HG03175 (cell line): ENCODE measurements at regions not wholly inside any gene's neighbourhood (a gene's known extent, or its start where the extent isn't known, plus 50 kb on each side); places are given as distances from the start of the nearest gene placed in this dataset.
"Not testable (repeated sequence)": the region's sequence is repeated elsewhere in the genome, so short reads cannot be mapped to it uniquely, and the experiment has no call there.

Experiments
- ATAC-seq: cut with Tn5 transposase; IDR thresholded peaks from one replicate; pipeline ENCODE4 v1.9.1; 2021; ENCODE audit warnings: mild to moderate bottlenecking, moderate library complexity; ENCODE audit not compliant: unreplicated experiment

DNA sequence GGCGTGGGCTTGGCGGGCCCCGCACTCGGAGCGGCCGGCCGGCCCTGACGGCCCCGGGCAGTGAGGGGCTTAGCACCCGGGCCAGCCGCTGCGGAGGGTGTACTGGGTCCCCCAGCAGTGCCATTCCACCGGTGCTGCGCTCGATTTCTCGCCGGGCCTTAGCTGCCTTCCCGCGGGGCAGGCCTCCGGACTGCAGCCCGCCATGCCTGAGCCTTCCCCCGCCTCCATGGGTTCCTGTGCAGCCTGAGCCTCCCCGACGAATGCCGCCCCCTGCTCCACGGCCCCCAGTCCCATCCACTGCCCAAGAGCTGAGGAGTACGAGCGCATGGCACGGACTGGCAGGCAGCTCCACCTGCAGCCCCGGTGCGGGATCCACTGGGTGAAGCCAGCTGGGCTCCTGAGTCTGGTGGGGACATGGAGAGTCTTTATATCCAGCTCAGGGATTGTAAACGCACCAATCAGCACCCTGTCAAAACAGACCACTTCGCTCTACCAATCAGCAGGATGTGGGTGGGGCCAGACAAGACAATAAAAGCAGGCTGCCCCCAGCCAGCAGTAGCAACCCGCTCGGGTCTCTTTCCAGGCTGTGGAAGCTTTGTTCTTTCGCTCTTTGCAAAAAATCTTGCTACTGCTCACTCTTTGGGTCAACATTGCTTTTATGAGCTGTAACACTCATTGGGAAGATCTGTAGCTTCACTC is 501.2 kb upstream of the DPH6 start:
- not testable (repeated sequence) for ATAC-seq

DNA sequence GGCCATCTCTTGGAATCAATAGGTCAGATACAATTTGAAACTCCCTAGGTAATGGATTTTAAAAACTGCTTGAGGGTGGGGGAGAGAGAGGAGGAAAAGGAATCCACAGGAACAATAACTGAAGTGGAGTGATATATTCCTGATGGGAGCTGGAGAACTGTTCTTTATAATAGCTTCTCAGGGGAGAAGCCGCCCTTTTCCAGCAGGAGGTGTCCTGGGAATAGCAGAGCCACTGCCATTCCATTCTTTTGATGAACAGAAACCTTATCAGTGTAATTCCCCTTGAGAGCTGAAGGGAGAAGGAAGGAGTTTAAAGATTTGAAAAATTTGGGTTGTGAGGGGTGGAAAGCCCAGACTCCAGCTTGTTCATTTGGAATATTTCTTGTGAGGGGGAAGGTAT is 504.9 kb upstream of the DPH6 start:
- no peak for ATAC-seq

DNA sequence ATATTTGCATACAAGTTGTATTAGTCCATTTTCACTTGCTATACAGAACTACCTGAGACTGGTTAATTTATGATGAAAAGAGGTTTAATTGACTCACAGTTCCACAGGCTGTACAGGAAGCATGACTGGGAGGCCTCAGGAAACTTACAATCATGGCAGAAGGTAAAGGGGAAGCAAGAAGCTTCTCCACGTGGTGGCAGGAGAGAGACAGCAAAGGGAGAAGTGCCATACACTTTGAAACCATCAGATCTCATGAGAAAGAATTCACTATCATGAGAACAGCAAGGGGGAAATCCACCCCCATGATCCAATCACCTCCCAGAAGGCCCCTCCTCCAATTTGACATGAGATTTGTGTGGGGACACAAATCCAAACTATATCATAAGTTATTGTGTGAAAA is 506.7 kb upstream of the DPH6 start:
- not testable (repeated sequence) for ATAC-seq

DNA sequence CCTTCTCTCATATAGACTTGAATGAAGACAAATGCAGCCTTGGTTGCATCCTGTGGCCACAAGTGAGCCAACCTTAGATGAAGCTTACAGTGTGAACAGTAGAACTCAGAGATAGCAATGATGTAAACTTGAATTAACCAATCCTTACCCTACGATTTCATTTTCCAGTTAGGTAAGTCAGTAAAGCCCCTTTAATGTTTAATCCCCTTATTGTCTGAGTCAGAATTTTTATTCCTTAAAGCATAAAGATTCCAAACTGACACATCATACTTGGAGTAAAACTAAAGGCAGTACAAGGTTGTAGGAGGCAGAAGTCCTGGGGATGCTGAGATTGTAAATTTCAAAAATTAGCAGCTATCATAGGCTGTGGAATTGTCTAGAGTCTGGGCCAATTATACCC is 507.8 kb upstream of the DPH6 start:
- no peak for ATAC-seq

DNA sequence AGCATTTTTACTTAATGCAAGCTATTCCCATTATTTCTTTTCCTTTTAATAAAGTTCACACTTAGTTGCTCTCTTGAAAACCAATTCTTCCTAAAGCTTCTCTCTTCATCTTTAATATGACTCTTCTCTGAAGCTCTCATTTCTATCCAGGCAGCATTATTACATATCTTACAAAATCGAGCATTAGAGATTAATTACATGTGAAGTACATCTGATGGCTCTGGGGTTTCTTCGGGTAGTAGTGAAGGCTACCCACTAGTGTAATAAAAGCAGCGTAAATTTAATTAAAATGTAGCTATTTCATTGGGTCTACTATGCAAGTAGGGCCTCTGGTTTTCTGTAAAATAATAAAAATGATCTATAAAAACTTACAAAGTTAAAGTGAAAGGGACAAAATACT is 513.6 kb upstream of the DPH6 start:
- no peak for ATAC-seq

DNA sequence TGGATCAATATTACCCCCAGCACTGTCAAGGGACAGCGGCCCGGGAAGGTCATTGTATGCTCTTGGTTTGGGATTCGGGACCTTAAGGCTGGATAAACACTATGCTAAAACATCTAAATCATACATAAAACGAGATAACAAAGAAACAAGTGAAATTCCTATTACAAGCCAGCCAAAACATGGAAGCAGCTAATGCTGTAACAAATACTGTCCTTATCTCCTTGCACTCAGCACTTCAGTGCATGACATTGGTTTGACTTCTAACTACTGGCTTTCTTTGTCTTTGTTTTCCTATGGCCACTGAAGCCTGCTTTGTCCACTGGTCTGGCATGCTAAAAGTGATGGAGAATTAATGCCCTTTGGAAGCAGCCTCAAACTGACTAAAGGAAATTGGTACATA is 516.4 kb upstream of the DPH6 start:
- ATAC-seq = no peak

DNA sequence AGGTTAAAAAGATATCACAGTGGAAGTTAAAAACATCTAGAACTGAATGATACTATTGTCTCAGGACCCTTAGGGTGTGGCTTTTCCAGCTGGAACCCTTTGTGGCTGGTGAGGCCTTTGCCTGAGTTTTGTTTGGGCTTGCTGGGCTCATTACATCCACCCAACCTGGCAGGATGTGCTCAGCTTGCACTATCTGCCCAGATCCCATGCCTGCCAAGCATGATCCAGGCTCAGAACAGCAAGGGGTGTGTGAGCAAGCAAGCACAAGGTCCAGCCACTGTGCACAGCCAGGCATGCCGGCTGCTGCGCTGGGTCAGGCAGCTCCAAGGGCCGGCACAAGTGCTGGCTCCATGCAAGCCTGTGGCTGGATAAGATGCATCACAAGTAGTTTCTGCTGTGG is 512.7 kb upstream of the CDIN1 start:
- no peak for ATAC-seq

DNA sequence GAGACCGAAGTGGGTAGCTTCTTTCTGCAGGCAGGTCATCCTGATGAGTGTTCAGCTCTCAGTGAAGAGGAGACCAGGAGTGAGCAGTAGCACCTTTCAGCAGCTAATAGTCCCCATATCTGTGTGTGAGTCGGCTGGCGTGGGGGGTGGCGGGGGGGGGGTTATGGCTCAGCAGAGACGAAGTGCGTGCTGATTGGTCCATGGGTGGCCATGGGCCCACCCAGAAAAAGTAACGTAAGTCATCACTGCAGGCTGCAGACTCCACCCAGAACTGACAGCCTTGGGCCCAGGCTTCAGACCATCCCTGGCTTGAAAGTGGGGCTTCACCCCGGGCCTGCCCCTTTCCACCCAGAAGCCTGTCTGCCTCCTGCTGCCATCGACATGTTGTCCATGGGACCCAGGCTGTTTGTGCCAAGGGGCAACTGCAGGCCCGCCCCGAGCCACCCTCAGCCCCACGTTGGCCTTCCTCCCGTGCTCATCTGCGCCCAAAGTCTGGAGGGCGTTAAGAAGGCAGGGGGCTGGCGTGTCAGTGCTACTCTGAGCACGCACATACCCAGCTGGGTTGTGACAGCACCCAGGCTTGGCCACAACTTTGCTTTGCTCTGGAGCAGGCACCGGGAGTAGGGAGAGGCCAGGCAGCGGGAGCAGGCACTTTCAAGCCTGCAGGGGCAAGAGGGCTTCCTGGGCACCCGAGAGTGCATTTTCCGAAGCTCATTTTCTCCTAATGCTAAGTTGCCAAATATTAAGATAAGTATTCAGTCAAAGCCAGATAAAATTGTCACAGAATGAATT is 511.7 kb upstream of the CDIN1 start:
- no peak for ATAC-seq

DNA sequence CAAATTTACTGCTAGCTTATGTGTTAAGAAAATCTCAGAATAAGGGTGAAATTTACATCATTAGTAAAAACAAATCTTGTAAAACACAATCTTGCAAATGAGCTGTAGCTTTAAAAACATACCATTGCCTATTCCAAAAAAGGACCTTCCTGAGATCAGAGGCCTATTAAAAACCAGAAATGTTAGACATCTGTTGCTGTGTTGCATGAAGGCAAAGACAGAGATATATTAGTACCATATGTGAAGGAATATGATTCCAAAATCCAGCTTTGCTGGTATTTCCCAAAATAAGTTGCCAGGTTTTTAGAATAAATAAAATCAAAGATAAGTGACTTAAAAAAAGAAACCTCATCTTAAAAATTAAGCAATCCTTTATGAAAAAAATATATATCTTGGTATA is 504.1 kb upstream of the CDIN1 start:
- ATAC-seq = no peak

DNA sequence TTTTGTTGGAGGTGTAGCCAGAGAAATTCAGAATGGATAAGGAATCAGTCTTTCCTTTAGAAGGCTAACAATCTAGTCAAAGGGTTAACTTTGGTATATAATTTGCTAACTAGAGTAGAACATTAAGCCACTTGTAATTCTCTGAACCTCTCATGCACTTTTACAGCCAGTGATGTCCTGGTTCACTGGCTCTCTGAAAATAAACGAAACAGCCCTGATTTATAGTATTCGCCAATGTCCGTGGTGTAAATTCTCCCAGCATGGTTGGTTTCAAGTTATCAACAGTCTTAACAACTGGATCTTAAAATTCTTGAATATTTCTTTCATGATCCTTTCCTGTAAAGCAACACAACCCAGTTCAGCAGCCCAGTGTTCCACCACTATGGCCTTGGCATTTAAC is 500.4 kb upstream of the CDIN1 start:
- ATAC-seq = no peak

DNA sequence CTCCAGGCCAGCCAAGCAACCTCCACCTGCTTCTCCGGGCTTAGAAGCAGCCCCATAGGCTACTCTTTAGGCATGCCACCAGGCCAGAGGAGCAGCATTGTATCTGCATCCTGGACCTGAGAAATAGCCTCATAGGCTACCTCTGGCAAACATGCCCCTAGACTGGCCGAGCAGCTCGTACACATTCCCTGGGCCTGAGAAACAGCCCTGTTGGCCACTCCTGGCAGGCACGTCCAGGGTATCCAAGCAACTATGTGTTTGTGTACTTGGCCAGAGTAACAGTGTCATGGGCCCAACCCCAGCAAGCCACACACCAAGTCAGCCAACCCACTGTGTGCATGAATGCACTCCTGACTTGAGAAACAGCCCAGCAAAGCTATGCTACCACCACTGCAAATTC is 498.7 kb upstream of the CDIN1 start:
- ATAC-seq = no peak

DNA sequence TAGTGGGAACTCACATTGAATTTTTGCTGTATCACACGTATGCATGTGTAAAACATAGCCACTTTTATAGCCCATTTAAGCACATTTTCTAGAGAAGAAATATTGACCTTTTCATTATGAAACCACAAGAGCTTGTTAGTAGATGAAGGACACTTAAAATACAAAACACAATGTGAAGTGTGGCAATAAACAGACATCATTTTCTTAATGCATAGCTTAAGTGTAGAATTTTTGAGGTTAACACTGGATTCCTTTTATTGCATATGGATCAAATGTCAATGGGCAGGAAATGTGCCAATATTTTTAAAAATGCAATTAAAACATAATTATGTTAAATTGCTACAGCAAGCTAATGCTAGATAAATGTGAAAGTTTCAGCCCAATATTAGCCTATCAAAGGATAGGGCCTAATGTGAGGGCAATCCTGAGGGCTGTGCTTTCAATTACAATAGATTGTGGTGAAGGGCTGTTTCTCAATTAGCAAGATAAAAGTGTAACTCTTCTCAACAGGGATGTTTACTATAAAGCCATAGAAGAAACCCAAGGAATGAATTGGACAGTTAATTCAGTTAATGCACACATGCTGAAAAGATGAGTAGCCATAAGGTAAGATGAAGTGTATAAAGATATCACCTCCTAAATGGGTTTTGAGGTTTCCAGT is 489.0 kb upstream of the CDIN1 start:
- ATAC-seq = no peak

DNA sequence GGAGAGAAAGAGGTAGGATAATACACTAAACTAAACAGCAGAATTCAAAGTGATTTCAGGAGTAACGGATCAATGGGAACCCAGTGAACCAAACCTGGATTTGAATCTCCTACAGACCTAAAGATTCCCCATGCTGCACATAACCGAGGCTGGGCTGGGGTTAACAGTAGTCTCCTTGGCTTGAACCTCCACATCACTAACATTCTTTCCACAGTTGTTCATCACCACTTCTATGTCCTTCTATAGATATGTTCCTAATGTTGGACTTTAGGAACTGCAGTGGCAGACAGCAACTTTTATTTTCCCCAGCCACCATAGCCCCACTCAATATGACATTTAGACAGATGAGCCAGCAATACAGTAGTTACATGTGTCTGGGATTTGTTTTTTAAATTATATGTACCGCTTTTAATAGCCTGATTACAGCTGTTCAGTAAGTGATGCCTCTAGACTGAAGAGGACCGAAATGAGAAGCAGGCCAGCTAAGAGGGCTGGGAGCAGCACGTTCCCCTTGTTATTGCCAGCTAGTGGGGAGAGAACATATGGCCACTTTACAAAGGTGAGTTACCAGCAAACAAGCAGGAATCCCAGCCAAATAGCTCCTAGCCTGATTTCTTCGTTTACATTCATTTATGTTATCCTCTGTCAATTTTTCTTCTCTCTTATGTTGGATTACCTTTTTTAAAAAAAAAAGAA is 472.6 kb upstream of the CDIN1 start:
- ATAC-seq = no peak

DNA sequence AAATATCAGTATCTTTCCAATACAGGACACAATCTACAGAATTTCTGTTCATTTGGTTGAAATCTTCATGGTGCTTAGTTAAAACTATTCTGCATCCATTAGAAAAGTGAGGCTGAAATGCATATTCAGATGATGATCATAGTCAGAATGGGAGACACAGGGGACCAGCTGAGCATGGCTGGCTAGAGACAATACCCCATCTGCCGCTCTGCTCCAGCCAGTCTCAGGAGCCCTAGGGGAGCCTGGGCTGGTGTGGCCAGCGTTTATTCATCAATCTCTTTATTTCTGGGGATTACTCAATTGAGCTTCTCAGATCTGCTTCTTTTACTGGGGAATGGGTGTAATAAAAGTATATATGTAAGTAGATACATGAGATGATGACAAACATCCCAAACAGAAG is 470.9 kb upstream of the CDIN1 start:
- ATAC-seq = no peak

DNA sequence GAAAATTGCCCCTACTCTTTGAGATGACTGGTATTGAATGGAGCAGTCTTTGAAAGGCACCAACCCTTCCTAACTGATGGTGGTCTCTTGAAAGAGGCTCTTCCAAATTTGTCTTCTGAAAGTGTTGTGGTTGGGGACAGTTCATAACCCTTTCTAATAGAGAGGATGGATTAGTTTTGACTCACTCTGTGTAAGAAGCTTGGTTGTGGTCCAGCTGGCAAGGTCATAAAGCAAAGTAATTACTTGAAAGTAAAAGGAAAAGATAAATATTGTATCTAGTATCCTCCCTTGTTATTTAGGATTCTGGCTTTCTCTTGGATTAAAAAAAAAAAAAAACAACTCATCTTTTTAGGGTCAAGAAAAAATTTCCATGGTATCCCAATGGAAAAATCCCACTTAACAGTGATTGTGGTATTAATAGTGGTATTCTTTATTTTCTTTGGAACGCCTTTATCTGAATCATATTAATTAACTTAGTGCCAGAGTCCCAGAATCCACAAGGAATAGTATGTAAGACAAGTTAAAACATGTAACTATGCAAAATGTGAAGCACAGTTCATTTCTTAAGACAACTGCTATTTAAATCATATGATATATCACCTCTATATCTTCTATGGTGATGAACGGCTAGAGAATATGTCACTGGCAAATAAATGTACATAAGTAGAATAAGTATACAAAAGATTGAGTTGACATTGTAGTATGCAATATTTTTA is 469.3 kb upstream of the CDIN1 start:
- ATAC-seq = no peak

DNA sequence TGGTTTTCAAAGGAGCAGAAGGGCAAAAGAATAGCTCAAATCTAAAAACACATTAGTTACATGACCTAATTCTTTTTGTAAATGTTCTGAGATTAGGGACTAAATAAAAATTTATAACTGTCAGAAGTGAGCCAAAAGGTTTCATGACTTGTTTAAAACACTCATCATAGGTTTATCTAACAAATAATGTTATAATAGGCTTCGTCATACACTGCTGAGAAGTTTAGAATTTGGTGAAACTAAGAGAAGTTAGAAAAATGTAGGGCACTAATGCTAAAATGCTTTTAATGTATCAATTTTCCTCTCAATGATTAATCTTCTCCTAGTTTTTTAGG is 468.8 kb upstream of the CDIN1 start:
- no peak for ATAC-seq

DNA sequence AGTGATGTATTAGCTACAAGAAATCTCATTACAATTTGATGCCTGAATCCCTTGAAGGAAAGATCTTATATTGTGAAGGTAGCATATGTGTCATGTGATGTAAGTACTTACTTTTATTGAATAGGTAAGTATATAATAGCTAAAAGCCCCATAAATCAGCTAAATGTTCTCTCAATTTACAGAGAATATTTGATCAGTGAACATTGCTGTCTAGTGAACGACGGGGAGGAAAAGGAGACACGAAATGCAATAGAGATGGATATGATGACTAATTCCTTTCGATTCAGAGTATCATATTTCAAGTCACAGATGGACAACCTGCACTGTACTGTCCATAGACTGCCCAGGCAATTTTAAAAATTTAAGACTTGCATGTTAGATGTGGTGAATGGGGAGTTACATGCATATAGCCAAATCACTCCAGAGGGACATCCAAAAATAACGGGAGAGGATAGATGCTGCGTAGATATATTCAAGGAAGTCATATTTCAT is 462.1 kb upstream of the CDIN1 start:
- ATAC-seq = no peak

DNA sequence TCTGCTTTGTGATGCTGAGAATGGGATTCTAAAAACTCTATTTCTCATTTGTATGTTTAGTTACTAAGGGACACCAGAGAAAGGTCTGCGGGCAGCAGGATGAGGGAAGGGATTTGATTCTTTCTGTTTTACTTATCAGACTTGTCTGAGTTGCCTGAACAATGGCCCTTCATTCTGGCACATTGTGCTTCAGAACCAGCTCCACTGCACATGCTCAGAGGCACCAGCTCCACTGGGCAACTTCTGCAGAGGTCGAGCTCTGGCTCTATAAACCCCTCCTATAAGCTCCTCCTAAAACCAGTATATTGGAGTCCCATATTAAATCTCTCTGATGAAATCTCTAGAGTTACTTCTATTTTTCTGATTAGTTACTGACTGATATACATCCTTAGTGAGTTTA is 453.2 kb upstream of the CDIN1 start:
- no peak for ATAC-seq

DNA sequence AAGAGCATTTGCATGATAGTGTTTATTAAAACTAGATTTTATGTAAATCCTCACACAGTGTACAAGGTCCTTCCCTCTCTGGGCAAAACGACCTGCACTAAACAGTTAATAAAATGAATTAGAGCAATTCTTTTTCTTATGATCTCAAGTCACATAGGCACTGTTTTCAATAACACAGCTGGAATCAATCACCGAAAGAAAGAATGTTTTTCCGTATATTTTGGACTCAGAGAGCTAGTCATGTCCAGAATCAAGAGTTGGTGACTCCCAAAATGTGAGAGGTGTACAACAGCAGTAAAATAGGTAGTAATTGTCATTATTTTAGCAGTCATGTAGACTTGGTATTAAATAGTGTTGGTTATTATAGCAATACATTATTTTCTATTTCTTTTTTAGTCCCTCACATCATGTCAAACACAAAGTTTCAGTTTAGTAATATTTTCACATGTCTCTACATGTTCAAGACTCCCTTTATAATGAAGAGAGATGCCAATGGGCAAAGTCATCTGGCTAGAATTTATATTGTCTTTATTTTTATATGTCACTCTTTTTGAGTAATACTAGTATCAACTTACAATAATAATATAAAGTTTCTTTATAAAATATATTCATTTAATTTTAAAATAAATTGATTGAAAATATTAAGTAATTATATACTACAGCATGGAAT is 448.6 kb upstream of the CDIN1 start:
- ATAC-seq = no peak

DNA sequence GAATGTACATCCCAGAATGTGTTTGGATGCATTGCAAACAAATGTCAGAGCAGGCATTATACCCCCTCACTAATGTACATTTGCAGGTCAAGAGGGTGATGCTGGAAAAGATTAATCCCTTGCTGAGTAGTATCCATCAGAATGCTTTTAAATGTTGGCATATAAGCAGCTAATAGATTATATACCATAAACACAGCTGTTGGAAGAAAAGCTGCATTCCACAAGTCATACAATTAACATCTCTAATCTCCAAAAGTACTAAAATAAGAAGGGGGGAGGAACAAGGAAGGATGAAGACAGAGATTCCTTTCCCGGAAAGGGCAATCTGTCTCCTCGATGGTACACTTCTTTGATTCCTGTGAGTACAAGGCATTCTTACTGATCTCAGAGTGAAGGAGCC is 445.7 kb upstream of the CDIN1 start:
- ATAC-seq = no peak
